OCI-LY3 (cell line): ENCODE measurements at regions not wholly inside any gene's neighbourhood (a gene's known extent, or its start where the extent isn't known, plus 50 kb on each side); places are given as distances from the start of the nearest gene placed in this dataset.

Experiments used
- H2AFZ ChIP-seq: fragments of 200-600, 300-600 bp; shearing (Covaris generic); 2 replicates; pipeline ENCODE4 v1.6.0; 2014; ENCODE audit warnings: antibody characterized with exemption, low read depth, low read length
- H3K27ac ChIP-seq: fragments of 200-600, 300-600 bp; sonication (generic); 2 replicates; pipeline ENCODE4 v1.5.1; 2014; ENCODE audit warnings: mild to moderate bottlenecking, low read length, moderate library complexity, mixed read lengths
- H3K27me3 ChIP-seq: fragments of 200-600, 300-600 bp; sonication (generic); 2 replicates; pipeline ENCODE4 v1.6.1; 2014; ENCODE audit warnings: low read depth, low read length, mixed read lengths
- H3K36me3 ChIP-seq: fragments of 200-600, 300-600 bp; sonication (generic); replicated peaks from 2 replicates; pipeline ENCODE3; 2014; ENCODE audit warnings: low read depth, low read length, mixed read lengths
- H3K4me1 ChIP-seq: fragments of 300-600, 200-600 bp; sonication (generic); 2 replicates; pipeline ENCODE4 v1.6.1; 2014; ENCODE audit warnings: low read length, mixed read lengths
- H3K4me2 ChIP-seq: fragments of 200-600, 300-600 bp; sonication (generic); 2 replicates; pipeline ENCODE4 v1.6.1; 2014; ENCODE audit warnings: low read length, mixed read lengths
- H3K4me3 ChIP-seq: fragments of 300-600, 200-600 bp; sonication (generic); 2 replicates; pipeline ENCODE4 v1.5.1; 2014; ENCODE audit warnings: antibody characterized with exemption, mild to moderate bottlenecking, low read length, moderate library complexity
- H3K79me2 ChIP-seq: fragments of 300-600, 200-600 bp; shearing (Covaris generic); 2 replicates; pipeline ENCODE4 v1.6.1; 2014; ENCODE audit warnings: mild to moderate bottlenecking, low read length, mixed read lengths
- H3K9ac ChIP-seq: fragments of 300-600, 200-600 bp; shearing (Covaris generic); 2 replicates; pipeline ENCODE4 v1.6.0; 2014; ENCODE audit warnings: mild to moderate bottlenecking, low read length, moderate library complexity
- H3K9me3 ChIP-seq: fragments of 200-600, 300-600 bp; shearing (Covaris generic); 2 replicates; pipeline ENCODE4 v1.6.1; 2014; ENCODE audit warnings: low read length, mixed read lengths; ENCODE audit not compliant: insufficient read depth
- H4K20me1 ChIP-seq: fragments of 200-600, 300-600 bp; sonication (generic); 2 replicates; pipeline ENCODE4 v1.6.1; 2016; ENCODE audit warnings: low read length, mixed read lengths; ENCODE audit not compliant: insufficient read depth
- CTCF ChIP-seq: fragments of 200-600, 300-600 bp; sonication (generic); IDR thresholded peaks from 2 replicates; pipeline ENCODE4 v1.5.1; 2014; ENCODE audit warnings: antibody characterized with exemption, low read length, low read depth
- EZH2phosphoT487 ChIP-seq: fragments of 200-600 bp; shearing (Covaris generic); IDR thresholded peaks from 2 replicates; pipeline ENCODE4 v1.6.1; 2018; ENCODE audit warnings: antibody characterized with exemption, mixed run types, low read depth

GRCh38 chr12:67783393-67783792, 134.8 kb downstream of the DYRK2 start:
- peaks cover 13% of the 10 kb centered on the region; the same call in 1 of the 2 replicates for H3K4me1 ChIP-seq
- H3K4me2 ChIP-seq, result no peak overlapping the region
- no peak overlapping the region for H3K27ac ChIP-seq
- H3K9ac ChIP-seq, result no peak overlapping the region
- TF ChIP-seq CTCF (no peak), EZH2phosphoT487 (no peak)
- no peaks in the 10 kb centered on the region for H3K9me3 ChIP-seq
- no peaks in the 10 kb centered on the region for H3K79me2 ChIP-seq
- no peaks in the 10 kb centered on the region for H4K20me1 ChIP-seq
- H2AFZ ChIP-seq, result no peak overlapping the region
- H3K27me3 ChIP-seq, result no peaks in the 10 kb centered on the region
- no peaks in the 10 kb centered on the region for H3K36me3 ChIP-seq
- H3K4me3 ChIP-seq, result no peak overlapping the region

GRCh38 chr12:67784831-67785230, 136.3 kb downstream of the DYRK2 start:
- H3K27ac ChIP-seq, result no peak overlapping the region
- TF ChIP-seq CTCF (no peak), EZH2phosphoT487 (no peak)

GRCh38 chr12:67786086-67786485, 137.5 kb downstream of the DYRK2 start:
- Histone ChIP-seq H3K4me2 (no peak overlapping the region), H4K20me1 (no peaks in the 10 kb centered on the region), H3K36me3 (no peaks in the 10 kb centered on the region), H3K4me1 (peaks cover 13% of the 10 kb centered on the region; the same call in 1 of the 2 replicates), H3K4me3 (no peak overlapping the region), H3K79me2 (no peaks in the 10 kb centered on the region), H3K27me3 (no peaks in the 10 kb centered on the region), H3K9me3 (no peaks in the 10 kb centered on the region), H3K9ac (no peak overlapping the region), H3K27ac (no peak overlapping the region), H2AFZ (no peak overlapping the region)
- TF ChIP-seq EZH2phosphoT487, result no peak
- TF ChIP-seq CTCF, result no peak

More at GRCh38 chr12:67784831-67785230, 136.3 kb downstream of the DYRK2 start:
- H4K20me1 ChIP-seq, result no peaks in the 10 kb centered on the region
- H3K9ac ChIP-seq, result no peak overlapping the region
- peaks cover 13% of the 10 kb centered on the region; the same call in 1 of the 2 replicates for H3K4me1 ChIP-seq
- no peaks in the 10 kb centered on the region for H3K79me2 ChIP-seq
- H3K4me3 ChIP-seq, result no peak overlapping the region
- no peak overlapping the region for H3K4me2 ChIP-seq
- H2AFZ ChIP-seq, result no peak overlapping the region
- H3K36me3 ChIP-seq, result no peaks in the 10 kb centered on the region
- H3K27me3 ChIP-seq, result no peaks in the 10 kb centered on the region
- no peaks in the 10 kb centered on the region for H3K9me3 ChIP-seq

GRCh38 chr12:67788118-67788517, 139.6 kb downstream of the DYRK2 start:
- Histone ChIP-seq H4K20me1 (no peaks in the 10 kb centered on the region), H3K79me2 (no peaks in the 10 kb centered on the region), H3K36me3 (no peaks in the 10 kb centered on the region), H3K9ac (no peak overlapping the region), H3K27me3 (no peaks in the 10 kb centered on the region), H3K4me1 (peaks cover 8% of the 10 kb centered on the region; the same call in 1 of the 2 replicates), H3K4me3 (no peak overlapping the region), H3K27ac (no peak overlapping the region), H3K4me2 (no peak overlapping the region), H3K9me3 (no peaks in the 10 kb centered on the region), H2AFZ (no peak overlapping the region)
- no peak for TF ChIP-seq EZH2phosphoT487
- no peak for TF ChIP-seq CTCF
